ENCODE measurements at regions not wholly inside any gene's neighbourhood (a gene's known extent, or its start where the extent isn't known, plus 50 kb on each side); places are given as distances from the start of the nearest gene placed in this dataset.

DNA sequence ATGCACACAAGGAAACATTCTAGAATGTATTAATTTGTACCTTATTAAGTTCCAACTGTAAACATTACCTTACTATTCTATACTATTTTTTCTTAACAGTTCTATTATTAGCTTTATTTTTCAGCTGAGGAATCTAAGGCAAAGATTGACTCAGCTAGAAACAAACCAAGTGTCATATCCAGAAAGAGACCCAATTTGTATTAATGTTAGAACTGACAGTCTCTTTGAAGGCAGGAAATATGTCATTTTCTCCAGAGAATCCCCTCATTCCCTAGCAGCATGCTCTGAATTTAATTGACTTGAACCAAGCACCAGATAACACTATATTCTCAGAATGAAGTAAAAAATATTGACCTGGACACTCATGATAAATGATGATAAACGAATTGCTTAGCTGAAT is 81.4 kb upstream of the PLPPR5 start:
- WGBS, 2 donors: 28 to 38% methylated on average over 1 of the region's 1 CpG
- H3K4me1 ChIP-seq: no peaks in the 10 kb centered on the region
- TF ChIP-seq CTCF (IDR thresholded peaks at IDR 0.05) (no peak), POLR2A (IDR thresholded peaks at IDR 0.05) (no peak)
- H3K4me3 ChIP-seq: no peak overlapping the region
- no peak overlapping the region for H3K27ac ChIP-seq
- H3K36me3 ChIP-seq: no peaks in the 10 kb centered on the region
- intact Hi-C loops (cut with DNase I): no loop called here
- no peak for DNase-seq
- no peaks in the 10 kb centered on the region for H3K9me3 ChIP-seq
- H3K27me3 ChIP-seq: no peaks in the 10 kb centered on the region

- intact Hi-C loops (cut with DNase I): no loop called here
- whole genome bisulfite sequencing, 2 donors: 74 to 82% methylated on average over 1 of the region's 1 CpG
These were observed 93.9 kb upstream of the PLPPR5 start for GRCh38 chr1:99098589-99098988.

DNA sequence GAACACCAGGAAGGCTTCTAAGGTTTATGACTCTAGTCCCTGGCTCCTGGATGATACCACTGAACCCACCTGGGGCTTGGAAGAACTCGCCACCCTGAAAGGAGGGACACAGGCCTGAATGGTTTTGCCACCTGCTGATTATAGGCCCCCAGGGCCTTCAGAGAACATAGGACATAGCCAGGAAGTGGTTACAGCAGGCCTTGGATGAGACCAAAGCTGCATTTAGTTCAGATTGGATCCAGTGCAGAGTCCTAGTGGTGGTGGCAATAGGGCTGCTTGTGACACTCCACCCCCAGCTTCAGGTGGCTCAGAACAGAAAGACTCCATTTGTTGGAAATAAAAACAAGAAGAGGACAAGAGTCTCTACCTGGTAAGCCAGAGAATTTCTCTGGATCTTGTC is 101.6 kb upstream of the PLPPR5 start:
- no CpG with 5 or more reads among the region's 1 CpG for WGBS, 2 donors
- no peak overlapping the region for H3K27ac ChIP-seq
- no peak for DNase-seq
- TF ChIP-seq POLR2A (IDR thresholded peaks at IDR 0.05): no peak
- no peak for TF ChIP-seq CTCF (IDR thresholded peaks at IDR 0.05)
- no peaks in the 10 kb centered on the region for H3K36me3 ChIP-seq
- no peaks in the 10 kb centered on the region for H3K4me1 ChIP-seq
- intact Hi-C loops (cut with DNase I): no loop called here
- no peaks in the 10 kb centered on the region for H3K9me3 ChIP-seq
- H3K4me3 ChIP-seq: no peak overlapping the region
- no peaks in the 10 kb centered on the region for H3K27me3 ChIP-seq

More at GRCh38 chr1:99098589-99098988, 93.9 kb upstream of the PLPPR5 start:
- TF ChIP-seq POLR2A (IDR thresholded peaks at IDR 0.05): no peak
- TF ChIP-seq CTCF (IDR thresholded peaks at IDR 0.05): no peak
- no peaks in the 10 kb centered on the region for H3K27me3 ChIP-seq
- no peaks in the 10 kb centered on the region for H3K4me1 ChIP-seq
- no peaks in the 10 kb centered on the region for H3K36me3 ChIP-seq
- no peak for DNase-seq
- H3K27ac ChIP-seq: no peak overlapping the region
- no peak overlapping the region for H3K4me3 ChIP-seq
- no peaks in the 10 kb centered on the region for H3K9me3 ChIP-seq

- Histone ChIP-seq H3K27me3 (no peaks in the 10 kb centered on the region), H3K9me3 (no peaks in the 10 kb centered on the region), H3K27ac (no peak overlapping the region), H3K36me3 (no peaks in the 10 kb centered on the region), H3K4me1 (no peaks in the 10 kb centered on the region), H3K4me3 (no peak overlapping the region)
- TF ChIP-seq POLR2A (IDR thresholded peaks at IDR 0.05) (no peak), CTCF (IDR thresholded peaks at IDR 0.05) (no peak)
- DNase-seq: no peak
- intact Hi-C loops (cut with DNase I): no loop called here
- WGBS, 2 donors: 82 to 89% methylated on average over 7 of the region's 7 CpGs
These were observed 103.0 kb upstream of the PLPPR5 start for GRCh38 chr1:99107680-99108079.

GRCh38 chr1:99110140-99111041 is 105.7 kb upstream of the PLPPR5 start:
- intact Hi-C loops (cut with DNase I): no loop called here
- H3K9me3 ChIP-seq: no peaks in the 10 kb centered on the region
- TF ChIP-seq CTCF (IDR thresholded peaks at IDR 0.05) (no peak), POLR2A (IDR thresholded peaks at IDR 0.05) (no peak)
- no peak for DNase-seq
- no peak overlapping the region for H3K4me3 ChIP-seq
- WGBS, 2 donors: 64 to 65% methylated on average over 6 of the region's 6 CpGs
- no peak overlapping the region for H3K27ac ChIP-seq
- H3K36me3 ChIP-seq: no peaks in the 10 kb centered on the region
- no peaks in the 10 kb centered on the region for H3K27me3 ChIP-seq
- no peaks in the 10 kb centered on the region for H3K4me1 ChIP-seq

Measured in esophagus squamous epithelium (tissue), 5 donors.